ENCODE measurements at regions not wholly inside any gene's neighbourhood (a gene's known extent, or its start where the extent isn't known, plus 50 kb on each side); places are given as distances from the start of the nearest gene placed in this dataset.

DNA sequence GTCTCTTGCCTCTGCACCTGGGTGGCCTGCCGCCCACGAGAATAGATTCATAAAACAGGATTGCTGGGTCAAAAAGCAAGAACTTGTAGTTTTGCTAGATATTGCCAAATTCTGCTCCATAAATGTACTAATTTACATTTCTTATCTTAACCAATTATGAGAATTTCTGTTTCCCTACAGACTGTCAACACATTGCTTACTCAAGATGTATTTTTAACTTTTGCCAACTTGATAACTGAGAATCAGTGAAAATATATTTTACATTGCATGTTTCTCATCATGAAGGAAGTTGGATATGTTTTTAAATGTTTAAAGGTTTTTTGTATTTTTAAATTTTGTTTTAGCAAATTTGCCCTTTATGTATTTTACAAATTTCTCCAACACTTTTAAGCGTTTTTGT lies 664.8 kb downstream of the MMUT start:
- ATAC-seq, result no peak
- TF ChIP-seq SNAI2 (CRISPR knock-in tag; IDR thresholded peaks at IDR 0.05), result no peak
- no peak for TF ChIP-seq ZFP3 (CRISPR knock-in tag; IDR thresholded peaks at IDR 0.05)
- TF ChIP-seq, protein P1, sequence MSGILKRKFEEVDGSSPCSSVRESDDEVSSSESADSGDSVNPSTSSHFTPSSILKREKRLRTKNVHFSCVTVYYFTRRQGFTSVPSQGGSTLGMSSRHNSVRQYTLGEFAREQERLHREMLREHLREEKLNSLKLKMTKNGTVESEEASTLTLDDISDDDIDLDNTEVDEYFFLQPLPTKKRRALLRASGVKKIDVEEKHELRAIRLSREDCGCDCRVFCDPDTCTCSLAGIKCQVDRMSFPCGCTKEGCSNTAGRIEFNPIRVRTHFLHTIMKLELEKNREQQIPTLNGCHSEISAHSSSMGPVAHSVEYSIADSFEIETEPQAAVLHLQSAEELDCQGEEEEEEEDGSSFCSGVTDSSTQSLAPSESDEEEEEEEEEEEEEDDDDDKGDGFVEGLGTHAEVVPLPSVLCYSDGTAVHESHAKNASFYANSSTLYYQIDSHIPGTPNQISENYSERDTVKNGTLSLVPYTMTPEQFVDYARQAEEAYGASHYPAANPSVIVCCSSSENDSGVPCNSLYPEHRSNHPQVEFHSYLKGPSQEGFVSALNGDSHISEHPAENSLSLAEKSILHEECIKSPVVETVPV (CRISPR knock-in tag; IDR thresholded peaks at IDR 0.05), result no peak
- TF ChIP-seq, protein P2, sequence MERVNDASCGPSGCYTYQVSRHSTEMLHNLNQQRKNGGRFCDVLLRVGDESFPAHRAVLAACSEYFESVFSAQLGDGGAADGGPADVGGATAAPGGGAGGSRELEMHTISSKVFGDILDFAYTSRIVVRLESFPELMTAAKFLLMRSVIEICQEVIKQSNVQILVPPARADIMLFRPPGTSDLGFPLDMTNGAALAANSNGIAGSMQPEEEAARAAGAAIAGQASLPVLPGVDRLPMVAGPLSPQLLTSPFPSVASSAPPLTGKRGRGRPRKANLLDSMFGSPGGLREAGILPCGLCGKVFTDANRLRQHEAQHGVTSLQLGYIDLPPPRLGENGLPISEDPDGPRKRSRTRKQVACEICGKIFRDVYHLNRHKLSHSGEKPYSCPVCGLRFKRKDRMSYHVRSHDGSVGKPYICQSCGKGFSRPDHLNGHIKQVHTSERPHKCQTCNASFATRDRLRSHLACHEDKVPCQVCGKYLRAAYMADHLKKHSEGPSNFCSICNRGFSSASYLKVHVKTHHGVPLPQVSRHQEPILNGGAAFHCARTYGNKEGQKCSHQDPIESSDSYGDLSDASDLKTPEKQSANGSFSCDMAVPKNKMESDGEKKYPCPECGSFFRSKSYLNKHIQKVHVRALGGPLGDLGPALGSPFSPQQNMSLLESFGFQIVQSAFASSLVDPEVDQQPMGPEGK (CRISPR knock-in tag; IDR thresholded peaks at IDR 0.05; ENCODE audit: borderline replicate concordance), result no peak
- TF ChIP-seq, protein P3, sequence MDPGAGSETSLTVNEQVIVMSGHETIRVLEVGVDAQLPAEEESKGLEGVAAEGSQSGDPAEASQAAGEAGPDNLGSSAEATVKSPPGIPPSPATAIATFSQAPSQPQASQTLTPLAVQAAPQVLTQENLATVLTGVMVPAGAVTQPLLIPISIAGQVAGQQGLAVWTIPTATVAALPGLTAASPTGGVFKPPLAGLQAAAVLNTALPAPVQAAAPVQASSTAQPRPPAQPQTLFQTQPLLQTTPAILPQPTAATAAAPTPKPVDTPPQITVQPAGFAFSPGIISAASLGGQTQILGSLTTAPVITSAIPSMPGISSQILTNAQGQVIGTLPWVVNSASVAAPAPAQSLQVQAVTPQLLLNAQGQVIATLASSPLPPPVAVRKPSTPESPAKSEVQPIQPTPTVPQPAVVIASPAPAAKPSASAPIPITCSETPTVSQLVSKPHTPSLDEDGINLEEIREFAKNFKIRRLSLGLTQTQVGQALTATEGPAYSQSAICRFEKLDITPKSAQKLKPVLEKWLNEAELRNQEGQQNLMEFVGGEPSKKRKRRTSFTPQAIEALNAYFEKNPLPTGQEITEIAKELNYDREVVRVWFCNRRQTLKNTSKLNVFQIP (CRISPR knock-in tag; IDR thresholded peaks at IDR 0.05; ENCODE audit: borderline replicate concordance, low read depth), result no peak
- TF ChIP-seq TCF4 (CRISPR knock-in tag; IDR thresholded peaks at IDR 0.05; ENCODE audit: borderline replicate concordance), result no peak
- TF ChIP-seq PPARA (CRISPR knock-in tag; IDR thresholded peaks at IDR 0.05; ENCODE audit: borderline replicate concordance), result no peak
- TF ChIP-seq, protein P4, sequence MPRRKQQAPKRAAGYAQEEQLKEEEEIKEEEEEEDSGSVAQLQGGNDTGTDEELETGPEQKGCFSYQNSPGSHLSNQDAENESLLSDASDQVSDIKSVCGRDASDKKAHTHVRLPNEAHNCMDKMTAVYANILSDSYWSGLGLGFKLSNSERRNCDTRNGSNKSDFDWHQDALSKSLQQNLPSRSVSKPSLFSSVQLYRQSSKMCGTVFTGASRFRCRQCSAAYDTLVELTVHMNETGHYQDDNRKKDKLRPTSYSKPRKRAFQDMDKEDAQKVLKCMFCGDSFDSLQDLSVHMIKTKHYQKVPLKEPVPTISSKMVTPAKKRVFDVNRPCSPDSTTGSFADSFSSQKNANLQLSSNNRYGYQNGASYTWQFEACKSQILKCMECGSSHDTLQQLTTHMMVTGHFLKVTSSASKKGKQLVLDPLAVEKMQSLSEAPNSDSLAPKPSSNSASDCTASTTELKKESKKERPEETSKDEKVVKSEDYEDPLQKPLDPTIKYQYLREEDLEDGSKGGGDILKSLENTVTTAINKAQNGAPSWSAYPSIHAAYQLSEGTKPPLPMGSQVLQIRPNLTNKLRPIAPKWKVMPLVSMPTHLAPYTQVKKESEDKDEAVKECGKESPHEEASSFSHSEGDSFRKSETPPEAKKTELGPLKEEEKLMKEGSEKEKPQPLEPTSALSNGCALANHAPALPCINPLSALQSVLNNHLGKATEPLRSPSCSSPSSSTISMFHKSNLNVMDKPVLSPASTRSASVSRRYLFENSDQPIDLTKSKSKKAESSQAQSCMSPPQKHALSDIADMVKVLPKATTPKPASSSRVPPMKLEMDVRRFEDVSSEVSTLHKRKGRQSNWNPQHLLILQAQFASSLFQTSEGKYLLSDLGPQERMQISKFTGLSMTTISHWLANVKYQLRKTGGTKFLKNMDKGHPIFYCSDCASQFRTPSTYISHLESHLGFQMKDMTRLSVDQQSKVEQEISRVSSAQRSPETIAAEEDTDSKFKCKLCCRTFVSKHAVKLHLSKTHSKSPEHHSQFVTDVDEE (CRISPR knock-in tag; IDR thresholded peaks at IDR 0.05), result no peak
- no peak for TF ChIP-seq ZFP30 (CRISPR knock-in tag; IDR thresholded peaks at IDR 0.05)
- TF ChIP-seq ESRRG (CRISPR knock-in tag; IDR thresholded peaks at IDR 0.05), result no peak
- no peak for TF ChIP-seq ZNF565 (CRISPR knock-in tag; conservative IDR thresholded peaks at IDR 0.05; ENCODE audit: low read depth)
- TF ChIP-seq ARNTL (CRISPR knock-in tag; IDR thresholded peaks at IDR 0.05; ENCODE audit: borderline replicate concordance, low read depth), result no peak
- no peak for TF ChIP-seq OSR1 (CRISPR knock-in tag; IDR thresholded peaks at IDR 0.05)
- TF ChIP-seq BACH2 (CRISPR knock-in tag; IDR thresholded peaks at IDR 0.05; ENCODE audit: borderline replicate concordance), result no peak
- TF ChIP-seq ZNF70 (CRISPR knock-in tag; IDR thresholded peaks at IDR 0.05), result no peak
- TF ChIP-seq, protein P5, sequence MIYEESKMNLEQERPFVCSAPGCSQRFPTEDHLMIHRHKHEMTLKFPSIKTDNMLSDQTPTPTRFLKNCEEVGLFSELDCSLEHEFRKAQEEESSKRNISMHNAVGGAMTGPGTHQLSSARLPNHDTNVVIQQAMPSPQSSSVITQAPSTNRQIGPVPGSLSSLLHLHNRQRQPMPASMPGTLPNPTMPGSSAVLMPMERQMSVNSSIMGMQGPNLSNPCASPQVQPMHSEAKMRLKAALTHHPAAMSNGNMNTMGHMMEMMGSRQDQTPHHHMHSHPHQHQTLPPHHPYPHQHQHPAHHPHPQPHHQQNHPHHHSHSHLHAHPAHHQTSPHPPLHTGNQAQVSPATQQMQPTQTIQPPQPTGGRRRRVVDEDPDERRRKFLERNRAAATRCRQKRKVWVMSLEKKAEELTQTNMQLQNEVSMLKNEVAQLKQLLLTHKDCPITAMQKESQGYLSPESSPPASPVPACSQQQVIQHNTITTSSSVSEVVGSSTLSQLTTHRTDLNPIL (CRISPR knock-in tag; IDR thresholded peaks at IDR 0.05; ENCODE audit: low read depth), result no peak
- TF ChIP-seq ZC3H10 (CRISPR knock-in tag; IDR thresholded peaks at IDR 0.05), result no peak
- no peak for TF ChIP-seq TOX (CRISPR knock-in tag; IDR thresholded peaks at IDR 0.05; ENCODE audit: borderline replicate concordance)
- no peak for TF ChIP-seq ISL1 (CRISPR knock-in tag; IDR thresholded peaks at IDR 0.05)
- TF ChIP-seq ZNF8 (CRISPR knock-in tag; IDR thresholded peaks at IDR 0.05), result no peak

DNA sequence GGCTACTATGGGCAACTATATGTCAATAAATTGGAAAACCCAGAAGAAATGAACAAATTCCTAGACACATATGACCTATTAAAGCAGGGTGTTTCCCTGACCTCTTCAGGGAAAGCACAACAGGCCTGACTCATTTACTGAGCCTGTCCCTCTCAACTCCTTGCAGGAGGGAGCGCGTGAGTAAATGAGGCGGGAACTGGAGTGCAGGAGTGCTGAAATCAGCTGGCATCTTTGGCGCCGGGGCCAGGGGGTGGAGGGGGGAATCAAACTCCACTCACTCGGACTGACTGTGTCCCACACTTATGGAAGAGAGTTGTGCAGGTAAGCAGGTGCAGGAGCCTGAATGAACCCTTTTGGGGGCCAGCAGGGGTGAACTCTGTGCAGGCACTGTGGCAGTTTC lies 671.2 kb upstream of the PTCHD4 start:
- no peak for TF ChIP-seq ESRRG (CRISPR knock-in tag; IDR thresholded peaks at IDR 0.05)
- TF ChIP-seq ZNF8 (CRISPR knock-in tag; IDR thresholded peaks at IDR 0.05), result no peak
- no peak for TF ChIP-seq OSR1 (CRISPR knock-in tag; IDR thresholded peaks at IDR 0.05)
- TF ChIP-seq, protein P5 (CRISPR knock-in tag; IDR thresholded peaks at IDR 0.05; ENCODE audit: low read depth), result no peak
- TF ChIP-seq ZFP30 (CRISPR knock-in tag; IDR thresholded peaks at IDR 0.05), result no peak
- TF ChIP-seq RARB (CRISPR knock-in tag; IDR thresholded peaks at IDR 0.05), result no peak
- TF ChIP-seq ARNTL (CRISPR knock-in tag; IDR thresholded peaks at IDR 0.05; ENCODE audit: borderline replicate concordance, low read depth), result no peak
- no peak for TF ChIP-seq ISL1 (CRISPR knock-in tag; IDR thresholded peaks at IDR 0.05)
- no peak for TF ChIP-seq TCF4 (CRISPR knock-in tag; IDR thresholded peaks at IDR 0.05; ENCODE audit: borderline replicate concordance)
- ATAC-seq, result no peak

Measured in SK-N-SH treated with all-trans-retinoic acid at 6 μM for 48 hours (cell line).